ENCODE measurements at regions not wholly inside any gene's neighbourhood (a gene's known extent, or its start where the extent isn't known, plus 50 kb on each side); places are given as distances from the start of the nearest gene placed in this dataset.

DNA sequence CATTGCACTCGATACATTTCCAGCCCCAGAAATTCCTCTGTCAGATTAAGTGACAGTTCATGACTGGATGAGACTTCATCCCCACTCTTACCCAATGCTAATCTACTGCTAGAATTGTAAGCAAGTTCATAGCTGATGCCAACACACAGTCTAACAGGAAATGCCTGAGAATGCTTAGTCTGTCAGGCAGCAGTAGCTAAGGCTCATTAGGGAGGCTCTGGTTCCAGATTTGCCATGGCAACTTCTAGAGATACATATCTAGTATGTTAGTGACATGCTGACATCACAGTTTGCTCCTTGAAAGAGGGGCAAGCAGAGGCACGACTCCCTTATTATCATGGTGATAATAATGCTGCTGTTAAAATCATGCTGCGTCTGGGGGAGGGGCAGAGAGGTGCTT lies 198.4 kb downstream of the RBM43 start:
- no peak overlapping the region for H3K4me3 ChIP-seq (replicated peaks; ENCODE audit: low read depth, low read length)
- TF ChIP-seq, protein P1, sequence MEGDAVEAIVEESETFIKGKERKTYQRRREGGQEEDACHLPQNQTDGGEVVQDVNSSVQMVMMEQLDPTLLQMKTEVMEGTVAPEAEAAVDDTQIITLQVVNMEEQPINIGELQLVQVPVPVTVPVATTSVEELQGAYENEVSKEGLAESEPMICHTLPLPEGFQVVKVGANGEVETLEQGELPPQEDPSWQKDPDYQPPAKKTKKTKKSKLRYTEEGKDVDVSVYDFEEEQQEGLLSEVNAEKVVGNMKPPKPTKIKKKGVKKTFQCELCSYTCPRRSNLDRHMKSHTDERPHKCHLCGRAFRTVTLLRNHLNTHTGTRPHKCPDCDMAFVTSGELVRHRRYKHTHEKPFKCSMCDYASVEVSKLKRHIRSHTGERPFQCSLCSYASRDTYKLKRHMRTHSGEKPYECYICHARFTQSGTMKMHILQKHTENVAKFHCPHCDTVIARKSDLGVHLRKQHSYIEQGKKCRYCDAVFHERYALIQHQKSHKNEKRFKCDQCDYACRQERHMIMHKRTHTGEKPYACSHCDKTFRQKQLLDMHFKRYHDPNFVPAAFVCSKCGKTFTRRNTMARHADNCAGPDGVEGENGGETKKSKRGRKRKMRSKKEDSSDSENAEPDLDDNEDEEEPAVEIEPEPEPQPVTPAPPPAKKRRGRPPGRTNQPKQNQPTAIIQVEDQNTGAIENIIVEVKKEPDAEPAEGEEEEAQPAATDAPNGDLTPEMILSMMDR (IDR thresholded peaks at IDR 0.05; ENCODE audit: low read depth, low read length, missing control alignments), result no peak
- no peak for DNase-seq (ENCODE audit: extremely low read depth, low read depth)

DNA sequence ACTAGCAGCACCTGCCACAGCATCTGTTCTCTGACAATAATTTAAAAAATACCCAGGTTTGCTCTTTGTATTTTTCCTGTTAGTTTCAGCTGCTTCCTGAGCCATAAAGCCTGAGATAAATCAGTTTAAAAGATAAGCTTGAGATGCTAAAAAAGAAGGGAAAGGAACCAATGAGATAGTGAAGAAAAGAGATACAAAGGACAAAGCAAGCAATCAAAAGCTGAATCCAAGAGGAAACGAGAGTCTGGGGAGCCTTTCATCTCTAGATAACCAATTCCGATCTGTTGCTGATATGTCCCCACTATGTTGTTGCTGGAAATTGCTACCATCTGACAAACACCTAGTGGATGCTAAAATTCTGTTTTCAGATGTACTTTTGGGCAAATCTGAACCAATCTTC lies 201.4 kb downstream of the RBM43 start:
- H3K4me3 ChIP-seq (replicated peaks; ENCODE audit: low read depth, low read length), result no peak overlapping the region
- DNase-seq (ENCODE audit: extremely low read depth, low read depth), result no peak
- TF ChIP-seq, protein P1 (IDR thresholded peaks at IDR 0.05; ENCODE audit: low read depth, low read length, missing control alignments), result no peak

DNA sequence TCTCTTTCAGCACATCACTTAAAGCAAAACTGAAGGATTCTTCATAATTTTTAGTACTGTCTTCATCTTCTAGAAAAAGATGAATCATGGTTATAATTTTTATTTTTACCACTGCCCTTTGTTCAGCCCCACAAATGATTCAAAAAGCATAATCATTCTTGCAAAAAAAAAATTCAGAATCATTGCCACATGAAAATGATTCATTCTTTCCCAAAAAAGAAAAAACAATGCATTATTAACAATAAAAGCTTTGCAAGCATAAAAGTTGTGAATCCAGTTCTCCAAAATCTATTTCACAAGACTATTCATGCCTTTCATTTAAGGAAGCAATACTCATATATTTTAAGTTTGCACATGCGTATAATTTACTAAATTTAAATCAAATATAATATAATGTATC lies 204.8 kb downstream of the RBM43 start:
- no peak overlapping the region for H3K4me3 ChIP-seq (replicated peaks; ENCODE audit: low read depth, low read length)
- DNase-seq (ENCODE audit: extremely low read depth, low read depth), result no peak
- TF ChIP-seq, protein P1 (IDR thresholded peaks at IDR 0.05; ENCODE audit: low read depth, low read length, missing control alignments), result no peak

DNA sequence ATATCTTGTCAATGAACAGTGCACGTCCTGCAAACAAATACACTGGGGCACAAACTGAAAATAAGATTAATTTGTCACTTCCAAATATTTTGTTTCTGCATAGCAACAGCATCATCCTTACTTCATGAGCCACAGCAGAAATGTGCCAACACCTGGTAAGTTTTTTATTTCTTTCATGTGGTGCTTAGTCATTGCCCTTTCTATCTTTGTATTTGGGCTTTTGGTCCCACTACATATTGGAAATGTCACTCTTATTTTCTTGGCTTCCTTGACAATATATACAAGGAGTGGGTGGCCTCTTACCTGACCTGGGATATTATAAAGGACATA lies 208.0 kb downstream of the RBM43 start:
- no peak for DNase-seq (ENCODE audit: extremely low read depth, low read depth)
- no peak overlapping the region for H3K4me3 ChIP-seq (replicated peaks; ENCODE audit: low read depth, low read length)
- TF ChIP-seq, protein P1 (IDR thresholded peaks at IDR 0.05; ENCODE audit: low read depth, low read length, missing control alignments), result no peak

DNA sequence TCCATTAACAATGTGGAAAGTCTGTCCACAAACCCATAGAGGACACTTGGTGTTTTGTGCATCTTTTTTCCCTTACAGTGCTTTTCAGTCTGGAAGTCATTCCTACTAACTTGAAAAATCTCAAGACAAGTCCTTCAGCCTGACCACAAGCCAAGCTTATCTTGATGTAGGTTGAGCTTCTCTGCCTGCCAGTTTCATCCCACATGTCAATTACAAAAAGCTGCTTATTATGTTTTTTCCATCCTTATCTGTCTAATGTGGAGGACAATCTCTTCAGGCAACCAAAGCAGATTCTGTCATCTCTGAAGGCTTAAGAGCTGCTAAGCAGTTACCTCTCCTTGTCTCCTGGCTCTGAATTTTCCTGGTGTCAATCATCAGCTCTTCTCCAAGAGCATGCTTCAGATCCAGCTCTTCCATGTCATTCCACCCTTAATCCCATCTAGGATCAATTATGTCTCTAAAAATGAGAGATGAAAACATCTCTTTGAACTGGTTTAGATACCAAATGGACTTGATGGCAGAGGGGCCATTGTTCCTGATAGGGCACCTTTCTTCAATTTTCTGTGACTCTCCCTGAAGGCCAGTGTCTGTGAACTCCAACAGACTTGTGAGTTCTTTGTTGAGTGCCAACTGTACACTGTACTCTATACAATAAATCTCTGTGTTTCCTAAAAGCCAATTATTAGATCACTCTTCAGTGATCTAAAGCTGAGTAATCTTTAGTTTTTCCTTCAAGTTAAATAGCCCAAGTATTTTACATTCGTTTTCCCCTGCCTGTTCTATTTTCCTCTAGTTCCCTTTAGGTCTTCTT lies 208.6 kb downstream of the RBM43 start:
- no peak for DNase-seq (ENCODE audit: extremely low read depth, low read depth)
- H3K4me3 ChIP-seq (replicated peaks; ENCODE audit: low read depth, low read length), result no peak overlapping the region
- TF ChIP-seq, protein P1 (IDR thresholded peaks at IDR 0.05; ENCODE audit: low read depth, low read length, missing control alignments), result no peak

DNA sequence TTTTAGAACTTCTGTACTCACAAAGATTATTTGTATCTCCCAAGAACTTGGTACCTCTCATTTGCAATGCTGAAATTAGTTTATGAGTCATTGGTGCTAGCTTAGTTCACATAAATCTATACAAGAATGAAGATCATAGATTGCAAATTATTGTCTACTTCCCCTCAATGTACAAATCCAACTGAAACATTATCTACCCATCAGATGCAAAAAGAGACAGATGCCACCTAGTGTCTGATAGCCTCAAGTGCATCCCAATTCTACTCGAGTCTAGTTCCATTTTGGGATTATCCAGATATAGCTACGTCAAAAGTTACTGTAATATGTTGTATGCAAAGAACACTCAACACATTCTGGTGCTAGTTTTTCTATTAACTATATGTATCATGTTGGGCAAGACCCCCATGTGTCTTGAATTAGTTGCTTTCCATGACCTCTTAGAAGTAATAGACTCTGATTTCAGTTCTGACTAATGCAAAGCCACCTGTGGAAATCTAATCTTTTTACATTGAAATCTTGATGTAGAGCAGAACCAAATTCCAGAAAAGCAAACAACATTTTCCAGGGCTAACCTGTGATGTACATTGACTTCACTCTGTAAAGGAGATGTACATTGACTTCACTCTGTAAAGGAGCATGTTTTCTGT lies 210.0 kb downstream of the RBM43 start:
- TF ChIP-seq, protein P1 (IDR thresholded peaks at IDR 0.05; ENCODE audit: low read depth, low read length, missing control alignments), result peak; percentile 74
- H3K4me3 ChIP-seq (replicated peaks; ENCODE audit: low read depth, low read length), result no peak overlapping the region
- DNase-seq (ENCODE audit: extremely low read depth, low read depth), result no peak
